B cell (primary cell): ENCODE measurements at regions not wholly inside any gene's neighbourhood (a gene's known extent, or its start where the extent isn't known, plus 50 kb on each side); places are given as distances from the start of the nearest gene placed in this dataset.

Source experiments
- ATAC-seq: fragments of 200-7000 bp; cut with Tn5 transposase; one replicate; pipeline ENCODE4 v1.10.0; 2021; ENCODE audit warnings: low read depth, mild to moderate bottlenecking, moderate number of reproducible peaks, moderate library complexity
- CTCF ChIA-PET: fragments of 350-600 bp; sonication (Branson Sonifier 250); formaldehyde crosslinking; loops from one replicate; lab custom pipeline; 2021; ENCODE audit warnings: antibody characterized with exemption, inconsistent platforms; lab: Charles Lee
- POLR2A ChIA-PET: fragments of 350-600 bp; sonication (Branson Sonifier 250); formaldehyde crosslinking; loops from one replicate; lab custom pipeline; 2021; ENCODE audit warnings: antibody characterized with exemption; lab: Charles Lee
- DNase-seq: peaks from one replicate; pipeline ENCODE4 v3.0.0; 2013
- H2AFZ ChIP-seq: 2 replicates; pipeline ENCODE4 v1.6.1; 2012; ENCODE audit warnings: mild to moderate bottlenecking, low read depth, low read length; ENCODE audit not compliant: insufficient read depth, poor library complexity, severe bottlenecking
- H3K27ac ChIP-seq, 2 donors: 1 replicate in 1 of 2; 2 replicates in 1 of 2; pipeline ENCODE4 v1.5.1; 2012 to 2013; ENCODE audit warnings: low read length in 2 of 2, mild to moderate bottlenecking in 2 of 2, moderate library complexity in 1 of 2
- H3K27me3 ChIP-seq, 4 experiments: fragments of 200-600 bp in 1 of 4; sonication (generic) in 1 of 4; replicated peaks in 1 of 4; 1 replicate in 2 of 4; 2 replicates in 2 of 4; pipeline versions ENCODE4 v1.6.1 to v1.7.0; 2013 to 2016; ENCODE audit warnings: low read length in 3 of 4, mild to moderate bottlenecking in 2 of 4, mixed read lengths in 1 of 4, moderate library complexity in 1 of 4; ENCODE audit not compliant: insufficient read depth in 4 of 4, control insufficient read depth in 3 of 4; ENCODE audit errors: control extremely low read depth in 1 of 4
- H3K36me3 ChIP-seq, 2 experiments: replicated peaks in 1 of 2; 1 replicate in 1 of 2; 2 replicates in 1 of 2; pipeline versions ENCODE4 v1.6.1 to v1.7.1; 2013; ENCODE audit warnings: low read length in 1 of 2; ENCODE audit not compliant: insufficient read depth in 2 of 2, control insufficient read depth in 1 of 2; ENCODE audit errors: control extremely low read depth in 1 of 2, extremely low read depth in 1 of 2
- H3K4me1 ChIP-seq, 2 donors: fragments of 200-600 bp in 1 of 2; sonication (generic) in 1 of 2; 1 replicate in 1 of 2; 2 replicates in 1 of 2; pipeline versions ENCODE4 v1.5.1 to v1.6.1; 2013 to 2017; ENCODE audit warnings: low read length in 2 of 2; ENCODE audit not compliant: control insufficient read depth in 2 of 2, insufficient read depth in 2 of 2
- H3K4me2 ChIP-seq: replicated peaks from 2 replicates; pipeline ENCODE3; 2012; ENCODE audit warnings: mild to moderate bottlenecking, low read depth, low read length; ENCODE audit not compliant: poor library complexity, severe bottlenecking
- H3K4me3 ChIP-seq, 5 experiments: fragments of 200-600 bp in 1 of 5; sonication (generic) in 1 of 5; 1 replicate in 3 of 5; 2 replicates in 2 of 5; pipeline versions ENCODE4 v1.5.1 to v1.7.0; 2011 to 2016; ENCODE audit warnings: low read length in 4 of 5, mild to moderate bottlenecking in 4 of 5, low read depth in 2 of 5, control low read depth in 1 of 5, moderate library complexity in 1 of 5; ENCODE audit not compliant: insufficient read depth in 1 of 5; ENCODE audit errors: control extremely low read depth in 1 of 5, extremely low read depth in 1 of 5
- H3K79me2 ChIP-seq: fragments of 200-600 bp; sonication (generic); one replicate; pipeline ENCODE4 v1.6.0; 2016; ENCODE audit warnings: low read length; ENCODE audit not compliant: control insufficient read depth, insufficient read depth
- H3K9ac ChIP-seq: fragments of 200-600 bp; sonication (generic); 2 replicates; pipeline ENCODE4 v1.6.1; 2017; ENCODE audit warnings: mild to moderate bottlenecking, low read length, moderate library complexity
- H3K9me3 ChIP-seq, 3 donors: one replicate each; pipeline versions ENCODE4 v1.6.1 to v1.7.1; 2013; ENCODE audit warnings: low read length in 2 of 3; ENCODE audit not compliant: control insufficient read depth in 2 of 3, insufficient read depth in 1 of 3; ENCODE audit errors: control extremely low read depth in 1 of 3
- H4K20me1 ChIP-seq: 2 replicates; pipeline ENCODE4 v1.6.0; 2012; ENCODE audit warnings: mild to moderate bottlenecking, low read length; ENCODE audit not compliant: insufficient read depth, control insufficient read depth, poor library complexity, severe bottlenecking
- H3K27ac Mint-ChIP-seq: one replicate; pipeline ENCODE4 v1.8.0; 2021; ENCODE audit warnings: mixed read lengths
- H3K27me3 Mint-ChIP-seq: one replicate; pipeline ENCODE4 v1.8.0; 2021; ENCODE audit warnings: mixed read lengths
- H3K4me1 Mint-ChIP-seq: one replicate; pipeline ENCODE4 v1.8.0; 2021; ENCODE audit warnings: mixed read lengths
- H3K4me3 Mint-ChIP-seq: one replicate; pipeline ENCODE4 v1.8.0; 2021; ENCODE audit warnings: mixed read lengths
- H3K9me3 Mint-ChIP-seq: one replicate; pipeline ENCODE4 v1.8.0; 2022; ENCODE audit warnings: mixed read lengths; ENCODE audit not compliant: insufficient read depth
- CTCF ChIP-seq: fragments of 200-600 bp; IDR thresholded peaks from one replicate; pipeline ENCODE4 v1.8.0; 2022; ENCODE audit warnings: antibody characterized with exemption, mild to moderate bottlenecking
- EZH2 ChIP-seq: IDR thresholded peaks from 2 replicates; pipeline ENCODE4 v1.6.1; 2012; ENCODE audit warnings: borderline replicate concordance, low read depth, mild to moderate bottlenecking, moderate library complexity, low read length; ENCODE audit not compliant: insufficient read depth, poor library complexity, severe bottlenecking
- WGBS: methylation state at CpG from one replicate; pipeline ENCODE4 v1.1.5; 2013; ENCODE audit warnings: missing lambda C conversion rate; ENCODE audit not compliant: insufficient coverage; 5-methylcytosine and 5-hydroxymethylcytosine counted together
- intact Hi-C: fragments of 100-400 bp; cut with micrococcal nuclease; formaldehyde crosslinking; loops from one replicate; pipeline ENCODE4 v1.10.0; 2022

GRCh38 chr6:11412011-11412424, 125.5 kb upstream of the TMEM170B start:
- H3K36me3 ChIP-seq = no peaks in the 10 kb centered on the region
- H3K9me3 ChIP-seq = peaks cover 0 to 8% (median 2%) of the 10 kb centered on the region in 3 donors
- no peak for ATAC-seq
- Mint-ChIP-seq H3K4me3 (no peak overlapping the region), H3K27me3 (no peaks in the 10 kb centered on the region), H3K27ac (no peak overlapping the region), H3K4me1 (peaks cover 27% of the 10 kb centered on the region), H3K9me3 (no peaks in the 10 kb centered on the region)
- H3K79me2 ChIP-seq = no peaks in the 10 kb centered on the region
- H3K27me3 ChIP-seq = no peaks in the 10 kb centered on the region
- no CpG with 5 or more reads among the region's 2 CpGs for WGBS
- intact Hi-C loops = loop anchor here (5.0 kb wide), 1 partner anchor 35 kb away; no protein-coding TSS in a partner anchor
- H3K9ac ChIP-seq = no peak overlapping the region
- peaks cover 19 to 30% of the 10 kb centered on the region in 2 donors for H3K4me1 ChIP-seq
- no peaks in the 10 kb centered on the region for H4K20me1 ChIP-seq
- H3K4me2 ChIP-seq = no peak overlapping the region
- no peak overlapping the region for H3K4me3 ChIP-seq
- no peak for DNase-seq
- POLR2A ChIA-PET = no interaction called here
- H3K27ac ChIP-seq = no peak overlapping the region
- TF ChIP-seq CTCF = no peak
- TF ChIP-seq EZH2 = no peak
- H2AFZ ChIP-seq = no peak overlapping the region
- CTCF ChIA-PET = no interaction called here

GRCh38 chr6:11411593-11411992, 126.0 kb upstream of the TMEM170B start:
- H3K4me1 ChIP-seq = peaks cover 19 to 30% of the 10 kb centered on the region in 2 donors
- Mint-ChIP-seq H3K4me3 (no peak overlapping the region), H3K27me3 (no peaks in the 10 kb centered on the region), H3K4me1 (peaks cover 31% of the 10 kb centered on the region), H3K9me3 (no peaks in the 10 kb centered on the region), H3K27ac (no peak overlapping the region)
- WGBS = 100% methylated on average over 1 of the region's 3 CpGs
- no peak overlapping the region for H3K4me3 ChIP-seq
- no peak for TF ChIP-seq EZH2
- peaks cover 0 to 4% (median 2%) of the 10 kb centered on the region in 3 donors for H3K9me3 ChIP-seq
- CTCF ChIA-PET = no interaction called here
- H3K27ac ChIP-seq = no peak overlapping the region
- no peak for DNase-seq
- H3K4me2 ChIP-seq = no peak overlapping the region
- no peak overlapping the region for H3K9ac ChIP-seq
- ATAC-seq = no peak
- H3K27me3 ChIP-seq = no peaks in the 10 kb centered on the region
- no peaks in the 10 kb centered on the region for H3K36me3 ChIP-seq
- no peaks in the 10 kb centered on the region for H4K20me1 ChIP-seq
- intact Hi-C loops = loop anchor here (5.0 kb wide), 1 partner anchor 36 kb away; no protein-coding TSS in a partner anchor
- H3K79me2 ChIP-seq = no peaks in the 10 kb centered on the region
- POLR2A ChIA-PET = no interaction called here
- H2AFZ ChIP-seq = no peak overlapping the region
